Gastroesophageal sphincter (tissue), 3 donors: ENCODE measurements at regions not wholly inside any gene's neighbourhood (a gene's known extent, or its start where the extent isn't known, plus 50 kb on each side); places are given as distances from the start of the nearest gene placed in this dataset.
A peak's percentile ranks its signal among the peaks of the same experiment; 100 is the strongest.

Source experiments
- POLR2A ChIP-seq, 2 donors: fragments of 450-650 bp; IDR thresholded peaks; one replicate each; pipeline ENCODE4 v1.6.1; 2017; ENCODE audit warnings: antibody characterized with exemption in 2 of 2, mild to moderate bottlenecking in 2 of 2, moderate library complexity in 1 of 2
- TF ChIP-seq, protein P1 (sequence below), 4 experiments: fragments of 200-600 bp in 2 of 4; fragments of 450-650 bp in 2 of 4; sonication (generic) in 1 of 4; IDR thresholded peaks; one replicate each; pipeline ENCODE4 v1.5.1; 2017 to 2019; ENCODE audit warnings: antibody characterized with exemption in 4 of 4, mild to moderate bottlenecking in 2 of 4, moderate library complexity in 2 of 4

DNA sequence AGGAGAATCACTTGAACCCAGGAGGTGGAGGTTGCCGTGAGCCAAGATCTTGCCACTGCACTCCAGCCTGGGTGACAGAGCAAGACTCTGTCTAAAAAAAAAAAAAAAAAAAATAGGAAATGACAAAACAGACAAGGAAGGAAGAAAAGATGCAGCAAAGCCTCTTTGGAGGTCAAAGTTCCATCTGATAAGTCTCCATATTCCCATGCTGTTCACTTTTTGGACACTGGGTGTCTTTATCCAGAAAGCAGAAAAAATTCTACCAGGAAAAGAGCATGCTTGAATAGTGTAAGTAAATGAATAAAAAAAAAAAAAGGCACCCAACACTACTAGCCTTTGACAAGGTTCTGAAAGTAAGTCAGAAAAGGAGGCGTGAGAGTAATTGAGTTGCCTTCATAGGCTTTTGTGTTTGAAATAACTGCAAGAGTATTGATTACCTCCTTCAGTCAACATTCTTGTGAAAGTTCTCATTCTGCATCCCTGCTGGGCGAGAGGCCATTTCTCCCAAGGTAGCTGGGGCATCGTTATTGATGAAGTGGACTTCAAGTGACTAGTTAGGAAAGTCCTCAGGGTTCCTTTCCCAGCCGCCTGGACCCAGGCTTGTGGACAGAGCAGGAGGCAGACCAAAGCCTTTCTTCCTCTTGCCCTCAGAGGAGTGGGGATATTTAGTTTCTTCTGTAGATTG lies 133.3 kb upstream of the KIF5B start:
- no peak for TF ChIP-seq POLR2A (IDR thresholded peaks at IDR 0.05)
- TF ChIP-seq, protein P1, sequence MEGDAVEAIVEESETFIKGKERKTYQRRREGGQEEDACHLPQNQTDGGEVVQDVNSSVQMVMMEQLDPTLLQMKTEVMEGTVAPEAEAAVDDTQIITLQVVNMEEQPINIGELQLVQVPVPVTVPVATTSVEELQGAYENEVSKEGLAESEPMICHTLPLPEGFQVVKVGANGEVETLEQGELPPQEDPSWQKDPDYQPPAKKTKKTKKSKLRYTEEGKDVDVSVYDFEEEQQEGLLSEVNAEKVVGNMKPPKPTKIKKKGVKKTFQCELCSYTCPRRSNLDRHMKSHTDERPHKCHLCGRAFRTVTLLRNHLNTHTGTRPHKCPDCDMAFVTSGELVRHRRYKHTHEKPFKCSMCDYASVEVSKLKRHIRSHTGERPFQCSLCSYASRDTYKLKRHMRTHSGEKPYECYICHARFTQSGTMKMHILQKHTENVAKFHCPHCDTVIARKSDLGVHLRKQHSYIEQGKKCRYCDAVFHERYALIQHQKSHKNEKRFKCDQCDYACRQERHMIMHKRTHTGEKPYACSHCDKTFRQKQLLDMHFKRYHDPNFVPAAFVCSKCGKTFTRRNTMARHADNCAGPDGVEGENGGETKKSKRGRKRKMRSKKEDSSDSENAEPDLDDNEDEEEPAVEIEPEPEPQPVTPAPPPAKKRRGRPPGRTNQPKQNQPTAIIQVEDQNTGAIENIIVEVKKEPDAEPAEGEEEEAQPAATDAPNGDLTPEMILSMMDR (IDR thresholded peaks at IDR 0.05) = peak in 1 of 4 experiments; percentile 16
